ENCODE measurements at regions not wholly inside any gene's neighbourhood (a gene's known extent, or its start where the extent isn't known, plus 50 kb on each side); places are given as distances from the start of the nearest gene placed in this dataset.
A peak's percentile ranks its signal among the peaks of the same experiment; 100 is the strongest.

- no peak for DNase-seq
Measured at GRCh38 chr21:39054066-39054465, 129.2 kb downstream of the PSMG1 start.

DNA sequence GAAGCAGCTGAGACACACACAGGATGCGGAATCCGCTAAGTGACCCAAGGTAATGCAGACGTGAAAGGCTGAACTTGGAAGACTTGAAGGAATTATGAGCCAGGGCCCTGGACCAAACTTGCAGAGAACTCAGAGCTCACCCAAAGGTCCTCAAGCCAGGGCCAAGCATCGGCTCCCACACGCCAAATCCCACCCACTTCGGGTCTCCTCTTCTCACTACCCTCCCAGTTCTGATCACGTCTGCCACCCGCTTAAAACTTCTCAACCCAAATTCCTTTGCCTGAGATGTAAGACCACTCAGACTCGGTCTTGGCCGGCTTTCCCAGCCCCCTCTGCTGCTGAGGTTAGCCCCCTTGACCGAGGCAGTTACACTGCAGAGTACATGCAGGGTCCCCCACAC lies 130.1 kb downstream of the PSMG1 start:
- no peak for DNase-seq

- DNase-seq: no peak
Measured at GRCh38 chr21:39052718-39053117, 130.5 kb downstream of the PSMG1 start.

- DNase-seq: no peak
Measured at GRCh38 chr21:39051588-39051949, 131.7 kb downstream of the PSMG1 start.

DNA sequence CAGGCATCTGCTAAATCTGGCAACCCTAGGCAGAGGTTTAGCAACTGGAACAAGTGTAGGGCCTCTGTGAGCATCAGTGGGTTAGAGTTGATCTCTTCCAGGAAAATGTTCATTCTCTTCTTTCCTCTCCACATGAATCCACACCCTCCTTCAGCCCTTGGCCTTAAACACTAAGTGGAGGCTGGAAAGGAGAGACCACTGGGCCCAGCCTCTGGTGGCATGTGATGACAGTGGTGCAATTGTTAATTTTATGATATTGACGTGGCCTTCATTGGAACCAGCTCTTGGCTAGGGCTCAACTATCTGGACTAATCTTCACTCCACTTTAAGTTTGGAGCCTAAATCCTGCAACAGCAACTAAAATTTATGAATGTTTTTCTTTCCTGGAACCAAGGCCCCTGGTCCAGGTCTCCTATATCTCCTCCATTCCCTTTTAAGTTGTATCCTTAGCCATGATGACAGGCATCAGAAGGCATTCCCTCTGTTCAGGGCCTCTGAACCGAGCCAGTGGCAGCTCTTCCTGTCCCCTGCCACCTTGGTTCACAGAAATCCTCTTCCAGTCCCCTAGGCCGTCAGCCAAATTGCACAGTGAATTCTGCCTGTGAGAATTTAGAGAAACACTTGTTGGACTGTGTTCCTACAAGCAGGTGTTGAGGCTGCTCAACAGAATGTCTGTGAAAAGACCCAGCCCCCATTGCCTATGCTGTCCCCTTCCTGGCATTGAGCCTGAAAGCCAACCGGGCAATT lies 132.2 kb downstream of the PSMG1 start:
- DNase-seq: no peak

GRCh38 chr21:39048574-39048973 lies 134.7 kb downstream of the PSMG1 start:
- DNase-seq: no peak

DNA sequence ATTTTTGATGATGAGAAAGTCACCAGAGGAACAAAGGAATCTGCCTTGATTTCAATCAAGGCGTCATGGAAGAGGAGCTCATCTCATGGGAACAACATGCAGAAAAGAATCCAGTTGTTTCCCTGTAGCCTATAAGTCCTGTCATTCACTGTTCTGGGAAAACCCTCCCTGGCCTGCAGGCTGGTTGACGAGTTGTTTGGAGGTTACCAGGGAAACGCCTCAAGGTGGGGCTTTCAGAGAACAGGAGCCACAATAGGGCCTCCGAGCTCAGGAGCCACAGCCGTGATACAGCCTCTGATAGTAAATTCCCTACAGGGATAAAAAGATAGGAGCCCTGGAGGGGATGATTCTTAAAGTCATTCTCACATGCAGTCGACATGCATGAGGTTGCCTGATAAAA lies 135.2 kb downstream of the PSMG1 start:
- no peak for DNase-seq

GRCh38 chr21:39047046-39047445 lies 136.2 kb downstream of the PSMG1 start:
- DNase-seq: no peak

DNA sequence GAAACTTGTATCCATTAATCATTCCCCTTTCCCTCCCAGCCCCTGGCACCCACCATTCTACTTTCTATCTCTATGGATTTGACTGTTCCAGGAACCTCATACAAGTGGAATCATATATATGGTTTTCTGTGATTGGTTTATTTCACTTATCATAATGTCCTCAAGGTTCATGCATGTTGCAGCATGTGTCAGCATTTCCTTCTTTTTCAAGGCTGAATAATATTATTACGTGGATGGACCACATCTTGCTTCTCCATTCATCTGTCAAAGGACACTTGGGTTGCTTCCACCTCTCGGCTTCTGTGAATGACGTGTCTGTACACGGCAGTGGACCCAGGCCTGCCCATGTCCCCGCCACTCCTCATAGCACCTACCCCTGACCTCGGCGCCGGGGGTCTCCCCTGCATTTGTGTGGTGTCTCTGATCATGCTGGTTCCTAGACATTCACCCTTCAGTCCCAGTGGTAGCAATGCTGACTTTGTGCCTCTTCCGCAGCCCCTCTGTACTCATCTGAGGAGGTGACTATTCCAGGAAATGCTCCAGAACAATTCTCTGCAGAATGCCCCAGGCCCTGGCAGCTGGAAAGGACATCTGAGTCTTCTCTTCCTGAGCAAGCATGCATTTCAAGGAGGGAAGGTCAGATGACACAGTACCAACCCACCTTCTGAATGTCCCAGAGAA lies 136.9 kb downstream of the PSMG1 start:
- DNase-seq: no peak

GRCh38 chr21:39041816-39042215 lies 141.4 kb downstream of the PSMG1 start:
- DNase-seq: no peak

DNA sequence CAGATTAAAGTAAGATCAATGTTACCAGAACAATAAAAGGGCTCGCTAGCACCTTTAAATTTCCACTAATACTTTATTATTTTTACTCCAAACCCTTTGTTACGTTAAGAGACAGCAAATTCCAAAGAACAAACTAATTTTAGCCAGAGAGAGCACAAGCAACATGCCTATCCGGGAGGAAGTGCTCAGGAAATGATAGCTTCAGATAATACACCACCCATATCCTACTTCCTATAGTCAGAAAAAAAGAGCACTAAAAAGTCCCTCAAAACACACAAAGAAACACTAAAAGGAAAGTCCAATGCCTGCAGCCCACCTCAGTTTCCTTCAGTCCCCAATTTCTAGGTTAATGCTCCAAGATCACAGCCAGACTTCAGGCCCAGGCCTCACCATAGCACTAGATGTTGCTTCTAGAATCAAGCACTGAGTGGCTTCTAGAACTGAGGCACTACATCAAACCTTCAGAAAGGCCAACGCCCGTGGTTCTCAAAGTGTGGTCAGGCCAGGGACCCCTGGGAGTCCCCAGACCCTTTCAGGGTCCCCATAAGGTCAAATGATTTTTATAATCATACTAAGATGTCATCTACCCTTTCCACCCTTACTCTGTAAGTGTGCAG lies 142.6 kb downstream of the PSMG1 start:
- DNase-seq: no peak

DNA sequence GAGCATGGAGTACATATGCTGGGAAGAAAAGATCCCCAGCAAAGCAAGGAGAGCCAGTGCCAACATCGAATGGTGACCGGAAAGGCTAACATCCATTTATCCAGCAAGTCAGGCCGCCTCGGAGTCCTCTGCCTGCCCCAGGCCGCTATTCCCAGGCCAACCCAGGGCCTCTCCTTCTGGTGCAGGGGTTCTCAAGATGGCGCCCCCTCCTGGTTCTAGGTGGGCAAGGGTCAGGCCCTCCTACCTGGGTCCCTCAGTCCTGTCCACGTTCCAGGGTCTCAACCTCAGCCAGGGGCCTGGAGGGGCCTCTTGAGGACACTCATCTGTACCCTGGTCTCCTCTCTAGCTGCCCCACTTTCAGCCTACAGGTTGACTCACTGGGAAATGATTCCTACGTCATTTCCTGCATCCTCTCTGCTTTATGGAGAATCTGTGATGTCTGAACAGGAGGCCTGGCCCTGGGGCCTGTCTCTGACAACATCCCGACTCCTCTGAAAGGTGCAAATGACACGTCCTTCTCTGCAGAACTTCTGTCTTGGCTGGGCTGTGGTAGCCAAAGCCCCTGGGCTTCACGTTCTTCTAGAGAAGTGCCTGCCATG lies 145.3 kb downstream of the PSMG1 start:
- no peak for DNase-seq

GRCh38 chr21:39036581-39036980 lies 146.7 kb downstream of the PSMG1 start:
- no peak for DNase-seq

DNA sequence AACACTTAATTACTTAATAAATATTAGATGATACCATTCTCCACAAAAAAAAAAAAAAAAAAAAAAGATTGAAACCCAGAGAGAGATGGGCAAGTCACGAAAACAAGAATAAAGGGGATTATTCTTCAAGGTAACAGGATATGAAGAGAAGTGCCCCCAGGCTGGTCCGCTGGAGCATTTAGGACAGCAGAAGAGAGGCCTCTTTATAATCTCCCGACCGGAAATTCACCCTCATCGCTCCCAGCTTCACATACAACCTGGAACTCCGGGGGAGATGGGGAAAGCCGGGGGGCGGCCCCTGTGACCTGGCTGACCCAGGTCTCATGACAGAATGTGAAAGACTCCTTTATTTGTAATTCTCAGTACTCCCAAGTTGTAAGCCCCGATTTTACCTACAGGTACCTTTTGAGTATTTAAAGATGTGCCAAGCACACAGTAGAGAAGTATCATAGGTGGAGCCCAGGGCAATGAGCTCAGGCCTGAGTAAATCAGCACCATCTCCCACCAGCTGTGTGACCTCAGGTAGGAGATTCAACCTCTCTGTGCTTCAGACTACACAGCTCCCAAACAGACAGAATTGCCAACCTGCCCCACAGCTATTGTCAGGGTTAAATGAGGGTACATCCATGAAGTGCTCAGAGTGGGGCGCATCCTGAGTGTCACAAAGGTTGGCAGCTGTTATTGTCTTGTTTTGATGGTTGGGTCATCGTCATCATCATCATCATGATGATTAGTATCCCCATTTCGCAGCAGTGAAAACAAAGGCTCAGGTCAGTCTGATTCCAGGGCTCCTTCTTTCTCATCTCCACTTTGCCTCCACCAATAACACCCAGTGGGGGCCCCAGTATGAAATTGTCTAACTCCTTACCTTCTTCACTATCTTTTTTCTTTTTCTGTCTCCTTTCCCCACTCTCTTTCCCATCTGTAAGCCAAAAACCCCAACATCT lies 148.4 kb downstream of the PSMG1 start:
- DNase-seq: no peak

DNA sequence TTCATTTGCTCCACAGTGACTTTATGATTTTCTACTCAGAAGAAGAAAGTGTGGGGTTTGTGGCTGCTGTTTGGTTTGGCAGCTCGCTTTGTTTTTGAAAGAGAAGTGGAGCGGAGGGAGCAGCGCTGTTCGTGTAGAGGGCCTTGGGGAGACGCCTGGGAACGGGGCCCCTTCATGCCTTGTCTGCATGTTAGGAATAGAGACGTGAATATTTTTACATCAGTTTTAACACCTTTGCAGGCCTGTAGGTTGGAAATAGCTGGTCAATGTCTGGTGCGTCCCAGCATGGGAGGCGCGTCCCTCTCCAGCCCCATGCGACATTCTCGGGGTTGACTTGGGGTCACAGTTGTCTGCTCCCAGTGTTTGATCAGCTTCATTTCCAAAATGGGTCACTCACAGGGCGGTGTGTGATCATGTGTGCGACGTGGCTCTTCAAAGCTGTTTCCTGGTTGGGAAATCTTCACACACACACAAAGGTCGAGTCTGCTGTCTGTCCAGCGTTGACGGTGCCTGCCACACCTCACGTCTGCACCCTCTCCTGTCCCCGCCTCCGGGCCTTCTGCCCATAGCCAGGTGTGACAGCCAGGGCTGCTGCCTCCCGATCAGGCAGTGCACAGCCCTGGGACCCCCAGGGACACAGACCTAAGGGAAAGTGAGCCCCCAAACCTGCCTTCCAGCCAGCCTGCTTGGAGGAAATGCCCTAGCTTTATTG lies 149.2 kb downstream of the PSMG1 start:
- DNase-seq: peak; percentile 52

DNA sequence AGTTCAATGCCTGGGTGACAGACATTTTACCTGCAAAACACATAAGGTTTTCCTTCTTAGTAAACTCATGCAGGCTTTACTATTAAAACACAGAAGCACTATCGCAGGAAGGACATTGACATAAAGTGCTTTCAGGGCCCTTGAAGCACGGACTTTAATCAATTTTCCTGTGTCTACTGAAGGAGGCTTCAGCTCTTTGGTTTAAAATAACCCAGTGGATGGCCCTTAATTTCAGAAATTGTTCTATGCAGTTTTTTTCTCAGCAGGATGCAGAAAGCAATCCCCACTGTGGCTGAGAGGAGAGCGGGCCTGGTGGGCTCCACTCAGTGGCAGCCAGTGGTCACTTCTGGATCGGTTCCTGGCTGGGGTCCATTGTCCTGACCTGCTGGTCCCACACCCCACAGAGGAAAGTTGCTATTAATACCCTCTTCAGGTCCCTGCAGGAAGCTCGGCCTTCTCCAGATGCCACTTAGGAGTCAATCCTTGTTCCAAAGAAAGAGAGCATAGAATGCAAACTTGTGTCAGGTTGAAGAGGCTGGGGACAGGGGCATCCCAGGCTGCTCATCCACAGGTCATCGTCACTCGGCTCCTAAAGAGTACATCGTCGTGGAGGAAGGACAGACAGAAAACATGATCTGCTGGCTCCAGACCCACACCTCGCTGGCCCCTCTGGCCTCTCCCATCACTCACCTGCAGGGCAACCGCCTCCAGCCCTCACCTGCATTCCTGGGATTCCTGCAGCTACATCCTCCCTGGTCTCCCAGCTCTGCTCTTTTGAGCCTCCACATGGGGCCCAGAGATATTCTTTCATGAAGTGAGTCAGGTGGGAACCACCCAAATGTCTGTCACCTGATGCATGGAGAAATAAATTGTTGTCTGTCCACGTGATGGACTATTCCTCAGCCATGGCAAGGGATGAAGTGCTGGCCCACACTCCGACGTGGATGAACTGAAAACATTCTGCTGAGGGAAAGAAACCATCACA lies 153.1 kb downstream of the PSMG1 start:
- no peak for DNase-seq

DNA sequence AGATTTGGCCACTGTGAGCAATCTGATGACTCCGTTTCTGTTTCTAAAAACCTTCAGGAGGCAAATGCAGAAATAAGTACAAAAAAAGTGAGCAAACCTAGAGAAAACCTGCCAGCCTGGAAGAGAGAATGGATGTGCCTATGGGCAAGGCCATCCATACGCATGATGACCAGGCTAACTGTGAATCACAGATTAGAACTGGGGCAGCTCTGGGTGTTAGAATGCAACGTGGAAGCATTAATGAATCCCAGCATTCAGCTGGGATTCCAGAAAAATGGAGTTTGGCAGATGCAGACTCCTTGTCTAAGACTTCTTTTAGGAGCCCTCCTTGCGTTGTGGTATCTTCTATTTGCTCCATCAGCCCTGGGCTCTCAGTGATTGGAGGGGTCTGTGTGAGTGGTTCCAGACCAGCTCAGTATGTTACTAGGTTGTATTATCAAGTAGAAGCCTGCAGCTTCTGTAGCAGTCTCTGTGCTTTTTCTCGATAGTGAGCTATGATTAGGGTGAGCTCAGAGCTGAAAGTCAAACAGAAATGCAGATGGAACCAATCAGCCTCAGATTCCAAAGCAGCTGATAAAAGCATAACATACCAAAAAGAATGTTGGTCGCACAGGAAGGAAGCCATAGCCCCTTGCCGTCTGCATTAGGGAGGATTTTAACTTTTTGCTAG lies 154.0 kb downstream of the PSMG1 start:
- DNase-seq: no peak

- DNase-seq: no peak
Measured at GRCh38 chr21:39025198-39025597, 158.1 kb downstream of the PSMG1 start.

- no peak for DNase-seq
Measured at GRCh38 chr21:39024538-39024937, 158.7 kb downstream of the PSMG1 start.

All from right kidney (tissue), 1 donor.